SJSA1 (cell line): ENCODE measurements at regions not wholly inside any gene's neighbourhood (a gene's known extent, or its start where the extent isn't known, plus 50 kb on each side); places are given as distances from the start of the nearest gene placed in this dataset.

Experiments used
- DNase-seq, 2 experiments: peaks; one replicate each; pipeline ENCODE4 v3.0.0-alpha.2; 2015 to 2020; ENCODE audit warnings: low spot score in 2 of 2, low read depth in 1 of 2
- H3K27ac ChIP-seq: fragments of 250-450 bp; sonication (Bioruptor Pico); 2 replicates; pipeline ENCODE4 v1.5.1; 2020; ENCODE audit warnings: mild to moderate bottlenecking, moderate library complexity
- H3K27me3 ChIP-seq: fragments of 250-450 bp; sonication (Bioruptor Pico); replicated peaks from 2 replicates; pipeline ENCODE4 v1.5.1; 2020; ENCODE audit warnings: mild to moderate bottlenecking, moderate library complexity
- H3K36me3 ChIP-seq: fragments of 250-450 bp; sonication (Bioruptor Pico); 2 replicates; pipeline ENCODE4 v1.5.1; 2020; ENCODE audit warnings: mild to moderate bottlenecking
- H3K4me1 ChIP-seq: fragments of 250-450 bp; sonication (Bioruptor Pico); replicated peaks from 2 replicates; pipeline ENCODE4 v1.6.1; 2021; ENCODE audit warnings: mild to moderate bottlenecking
- H3K4me3 ChIP-seq: fragments of 250-450 bp; sonication (Bioruptor Pico); 2 replicates; pipeline ENCODE4 v1.5.1; 2020; ENCODE audit warnings: mild to moderate bottlenecking
- H3K9me3 ChIP-seq: fragments of 250-450 bp; sonication (Bioruptor Pico); replicated peaks from 2 replicates; pipeline ENCODE4 v1.5.1; 2020; ENCODE audit warnings: mild to moderate bottlenecking

DNA sequence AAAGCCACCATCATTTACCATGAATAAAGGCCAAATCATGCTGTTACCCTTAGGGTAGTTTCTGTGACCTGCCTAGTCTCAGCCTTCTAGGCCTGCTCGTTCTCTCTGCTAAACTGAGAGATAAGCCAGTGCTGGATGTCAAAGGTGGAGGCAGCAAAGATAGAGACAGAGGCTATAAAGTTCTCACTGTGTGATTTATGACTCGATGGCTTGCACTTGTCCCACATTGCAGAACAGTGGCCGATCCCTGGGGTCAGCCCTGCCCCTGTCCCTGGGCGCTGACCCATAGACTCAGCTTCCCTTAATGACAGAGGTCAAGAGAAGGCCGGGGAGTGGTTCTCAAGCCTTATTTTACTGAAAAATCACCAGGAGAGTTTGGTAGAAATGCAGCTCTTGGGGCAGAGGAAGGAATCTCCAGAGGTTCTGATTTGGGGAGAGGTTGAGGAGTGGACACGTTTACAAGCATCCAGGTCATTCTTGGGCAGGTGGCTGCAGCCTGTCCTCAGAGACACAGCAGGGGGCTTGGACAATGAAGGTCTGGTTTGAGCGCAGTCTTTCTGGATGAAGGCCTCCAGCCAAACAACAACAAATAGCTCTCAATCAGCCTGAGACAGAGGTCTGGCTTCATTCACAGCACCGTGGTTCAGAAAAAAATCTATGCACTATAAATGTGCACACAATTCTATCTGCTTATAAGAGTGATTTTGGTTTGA is 143.5 kb downstream of the ACKR3 start:
- no peak overlapping the region for H3K4me3 ChIP-seq

DNA sequence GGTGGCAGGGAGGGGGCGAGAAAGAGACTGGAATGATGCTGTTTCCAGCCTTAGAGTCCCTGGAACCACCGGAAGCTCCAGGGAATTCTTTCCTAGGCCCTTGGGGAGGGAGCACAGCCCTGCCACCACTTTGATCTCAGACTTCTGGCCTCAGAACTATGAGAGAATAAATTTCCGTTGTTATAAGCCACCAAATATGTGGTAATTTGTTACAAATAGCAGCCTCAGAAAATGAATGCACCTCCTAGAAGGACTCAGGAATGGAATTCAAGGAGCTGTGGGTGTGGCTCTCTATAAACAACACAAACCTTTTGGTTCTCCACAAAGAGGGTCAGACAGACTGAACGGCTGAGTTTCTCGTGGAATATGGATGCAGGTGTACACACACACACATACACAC is 144.5 kb downstream of the ACKR3 start:
- Histone ChIP-seq H3K4me3 (no peak overlapping the region), H3K27ac (peak overlapping the region; percentile 89)
- peak; percentile 80 to 86 for DNase-seq

More for the DNA sequence above, 143.5 kb downstream of the ACKR3 start:
- Histone ChIP-seq H3K27me3 (no peaks in the 10 kb centered on the region), H3K27ac (peak overlapping the region; percentile 89), H3K36me3 (no peaks in the 10 kb centered on the region), H3K4me1 (peaks cover 65% of the 10 kb centered on the region), H3K9me3 (no peaks in the 10 kb centered on the region)
- no peak for DNase-seq

DNA sequence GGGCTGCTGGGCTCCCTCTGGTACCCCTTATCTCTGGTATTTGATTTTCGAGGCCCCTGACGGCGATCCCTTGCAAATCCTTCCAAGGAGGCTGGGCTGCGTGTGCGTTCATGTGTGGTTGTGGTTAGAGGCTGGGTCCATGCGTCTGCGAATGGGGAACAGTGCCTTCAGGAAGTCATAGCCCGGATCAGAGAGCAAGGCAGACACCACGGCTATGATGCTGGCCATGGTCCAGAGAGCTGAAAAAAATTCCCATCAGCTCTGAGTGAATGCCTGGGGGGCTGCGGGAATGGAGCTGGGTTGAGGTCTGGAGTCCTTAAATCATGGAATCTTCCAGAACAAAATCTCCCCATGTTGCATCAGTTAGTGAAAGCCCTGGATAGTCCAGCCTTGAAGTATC is 145.5 kb downstream of the ACKR3 start:
- Histone ChIP-seq H3K4me3 (no peak overlapping the region), H3K9me3 (no peaks in the 10 kb centered on the region), H3K27me3 (no peaks in the 10 kb centered on the region), H3K27ac (peak overlapping the region; percentile 89), H3K36me3 (no peaks in the 10 kb centered on the region), H3K4me1 (peaks cover 71% of the 10 kb centered on the region)
- peak; percentile 87 to 92 for DNase-seq

More for the DNA sequence above, 144.5 kb downstream of the ACKR3 start:
- Histone ChIP-seq H3K4me1 (peaks cover 71% of the 10 kb centered on the region), H3K9me3 (no peaks in the 10 kb centered on the region), H3K27me3 (no peaks in the 10 kb centered on the region), H3K36me3 (no peaks in the 10 kb centered on the region)

DNA sequence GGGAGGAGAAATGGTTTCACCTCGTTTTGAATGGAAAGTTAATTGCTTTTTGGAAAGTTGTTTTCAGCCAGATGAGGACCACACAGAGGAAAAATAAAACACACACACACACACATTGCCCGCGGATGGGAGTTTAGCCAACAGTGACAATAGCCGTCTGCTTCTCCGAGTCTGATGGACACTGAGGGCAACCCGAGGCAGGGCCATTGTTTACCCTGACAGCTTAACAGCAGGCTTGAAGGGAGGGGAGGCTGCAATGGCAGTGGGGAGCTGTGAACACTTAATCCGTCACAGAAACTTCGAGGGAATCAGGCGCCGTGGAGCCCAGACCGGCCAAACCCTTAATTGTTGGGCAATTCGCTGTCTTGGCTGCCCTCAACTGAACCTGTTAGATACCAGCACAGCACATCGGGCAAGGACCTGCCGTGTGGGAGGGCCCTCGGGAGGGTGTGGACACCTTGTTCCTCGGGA is 145.9 kb downstream of the ACKR3 start:
- peak overlapping the region; percentile 89 for H3K27ac ChIP-seq
- no peak overlapping the region for H3K4me3 ChIP-seq
- H3K36me3 ChIP-seq: no peaks in the 10 kb centered on the region
- H3K9me3 ChIP-seq: no peaks in the 10 kb centered on the region
- H3K4me1 ChIP-seq: peaks cover 71% of the 10 kb centered on the region
- peak; percentile 92 to 96 for DNase-seq
- H3K27me3 ChIP-seq: no peaks in the 10 kb centered on the region

DNA sequence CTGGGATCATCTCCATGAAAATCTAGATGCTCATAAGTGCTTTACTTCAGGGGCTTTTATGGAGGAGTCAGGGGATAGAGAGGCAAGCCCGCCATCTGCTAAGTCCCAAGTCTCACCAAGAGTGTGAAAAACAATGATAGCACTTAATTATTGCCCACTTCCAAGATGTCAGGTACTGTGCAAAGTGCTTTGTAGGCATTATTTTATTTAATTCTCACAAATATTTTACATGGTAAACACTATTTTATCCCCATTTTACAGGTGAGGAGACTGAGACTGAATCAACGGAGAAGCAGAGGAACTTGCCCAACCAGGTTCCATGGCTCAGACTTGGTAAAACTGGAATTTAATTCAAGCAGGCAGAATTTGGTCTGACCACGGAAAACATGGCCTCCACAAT is 147.5 kb downstream of the ACKR3 start:
- Histone ChIP-seq H3K4me1 (peaks cover 58% of the 10 kb centered on the region), H3K27ac (no peak overlapping the region), H3K4me3 (no peak overlapping the region), H3K36me3 (no peaks in the 10 kb centered on the region), H3K9me3 (no peaks in the 10 kb centered on the region), H3K27me3 (no peaks in the 10 kb centered on the region)
- no peak for DNase-seq

DNA sequence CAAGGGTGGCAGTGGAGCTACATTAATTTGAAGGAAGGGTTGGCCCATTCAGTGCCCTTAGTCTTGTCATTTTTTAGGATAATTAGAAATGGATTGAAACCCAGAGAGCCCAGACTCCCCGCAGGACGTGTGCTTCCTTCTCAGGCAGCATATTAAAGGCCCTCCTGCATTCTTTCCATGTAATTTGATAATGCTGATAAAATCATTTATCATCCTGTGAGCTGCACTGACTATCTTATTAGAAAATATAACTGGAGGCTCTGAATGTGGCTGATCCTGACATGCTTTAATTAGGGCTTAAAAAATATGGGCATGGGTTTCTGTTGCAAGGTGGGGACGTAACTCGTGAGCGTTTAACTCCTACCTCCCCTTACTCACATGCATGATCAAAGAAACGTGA is 148.1 kb downstream of the ACKR3 start:
- Histone ChIP-seq H3K4me1 (peaks cover 52% of the 10 kb centered on the region), H3K9me3 (no peaks in the 10 kb centered on the region), H3K4me3 (no peak overlapping the region), H3K27me3 (no peaks in the 10 kb centered on the region), H3K36me3 (no peaks in the 10 kb centered on the region), H3K27ac (no peak overlapping the region)
- no peak for DNase-seq

DNA sequence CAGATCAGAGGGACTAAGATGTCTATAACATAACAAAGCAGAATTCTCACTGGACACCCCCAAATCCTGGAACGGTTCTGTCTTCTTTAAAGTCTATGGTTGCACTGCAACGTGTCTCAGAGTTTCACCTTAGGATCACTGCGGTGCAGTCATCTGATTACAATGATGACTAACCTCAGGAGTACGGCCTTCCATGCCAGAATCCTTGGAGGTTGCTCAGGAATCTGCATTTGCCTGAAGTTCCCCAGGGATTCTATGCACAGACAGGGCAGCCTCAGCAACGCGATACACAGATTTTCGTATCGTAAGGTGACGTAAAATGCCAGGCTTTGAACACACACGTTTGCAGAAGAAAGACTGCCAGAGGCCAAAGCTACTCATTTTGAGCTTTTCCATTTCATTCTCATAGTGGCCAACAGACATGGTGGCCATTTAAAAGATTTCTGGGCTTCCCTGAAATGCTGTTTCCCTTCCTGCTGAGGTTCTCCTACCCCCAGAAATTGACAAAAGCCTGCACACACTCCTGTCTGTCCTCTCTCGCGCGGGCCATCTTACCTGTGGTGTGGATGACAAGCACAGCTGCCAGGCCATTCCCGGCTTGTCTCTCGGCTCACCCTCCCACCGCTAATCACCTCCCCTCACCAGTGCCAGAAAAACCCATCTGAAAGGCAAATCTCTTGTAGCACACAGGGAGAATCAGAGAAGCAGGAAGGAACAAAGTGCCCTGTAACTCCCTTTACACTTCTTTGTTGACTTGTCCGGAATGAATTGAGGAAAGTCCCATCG is 148.8 kb downstream of the ACKR3 start:
- Histone ChIP-seq H3K27me3 (no peaks in the 10 kb centered on the region), H3K4me1 (peaks cover 46% of the 10 kb centered on the region), H3K4me3 (no peak overlapping the region), H3K36me3 (no peaks in the 10 kb centered on the region), H3K27ac (no peak overlapping the region), H3K9me3 (no peaks in the 10 kb centered on the region)
- DNase-seq: peak in 1 of 2 experiments; percentile 57

DNA sequence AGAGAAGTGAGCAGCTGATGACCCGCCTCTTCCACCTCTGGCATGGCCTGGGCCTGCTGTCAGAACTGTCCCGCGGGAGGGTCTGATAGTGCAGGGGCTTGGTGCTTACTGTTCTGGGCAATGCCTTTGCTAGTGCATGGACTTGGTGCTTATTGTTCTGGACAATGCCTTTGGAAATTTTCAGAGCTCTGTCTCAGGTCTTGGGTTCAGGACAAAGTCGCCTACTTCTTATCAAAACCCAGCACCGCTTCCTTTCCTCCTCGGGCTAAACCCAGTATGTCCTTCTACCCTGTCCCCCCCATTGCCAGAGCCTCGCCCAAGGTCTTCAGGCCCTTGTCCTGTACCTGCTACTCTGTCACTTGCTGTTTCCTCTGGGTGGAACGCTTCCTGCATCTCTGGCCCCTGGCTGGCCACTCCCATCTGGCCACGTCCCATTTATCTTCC is 149.6 kb downstream of the ACKR3 start:
- Histone ChIP-seq H3K4me1 (peaks cover 37% of the 10 kb centered on the region), H3K9me3 (no peaks in the 10 kb centered on the region), H3K27me3 (no peaks in the 10 kb centered on the region), H3K27ac (no peak overlapping the region), H3K36me3 (no peaks in the 10 kb centered on the region), H3K4me3 (no peak overlapping the region)
- DNase-seq: no peak

DNA sequence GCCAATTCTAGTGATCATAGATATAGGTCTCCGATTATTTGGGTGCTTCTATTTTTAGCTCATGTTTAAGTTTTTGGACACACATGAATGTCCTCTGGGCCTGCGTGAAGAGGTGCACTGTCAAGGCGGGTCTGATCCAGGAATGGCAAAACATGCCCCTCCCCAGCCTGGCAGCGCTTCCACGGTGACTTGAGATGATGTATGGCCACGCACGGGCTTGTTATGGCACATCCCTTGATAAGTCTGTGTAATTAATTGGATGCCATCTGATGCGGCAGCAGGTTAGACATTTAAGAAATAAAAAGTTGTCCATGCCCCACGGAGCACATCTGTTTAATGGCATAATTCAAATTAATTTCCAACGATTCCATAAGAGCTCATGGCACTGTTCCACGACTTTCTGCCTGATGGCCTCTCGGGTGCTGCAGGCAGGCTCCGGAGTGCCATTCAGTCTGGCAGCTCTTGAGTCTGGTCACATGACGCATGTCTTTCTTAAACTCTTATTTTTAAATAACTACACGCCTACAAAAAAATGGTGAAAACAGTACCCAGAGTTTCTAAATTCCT is 151.4 kb downstream of the ACKR3 start:
- peaks cover 19% of the 10 kb centered on the region for H3K4me1 ChIP-seq
- H3K9me3 ChIP-seq: no peaks in the 10 kb centered on the region
- DNase-seq: no peak
- H3K27me3 ChIP-seq: no peaks in the 10 kb centered on the region
- H3K36me3 ChIP-seq: no peaks in the 10 kb centered on the region
- no peak overlapping the region for H3K27ac ChIP-seq
- H3K4me3 ChIP-seq: no peak overlapping the region

DNA sequence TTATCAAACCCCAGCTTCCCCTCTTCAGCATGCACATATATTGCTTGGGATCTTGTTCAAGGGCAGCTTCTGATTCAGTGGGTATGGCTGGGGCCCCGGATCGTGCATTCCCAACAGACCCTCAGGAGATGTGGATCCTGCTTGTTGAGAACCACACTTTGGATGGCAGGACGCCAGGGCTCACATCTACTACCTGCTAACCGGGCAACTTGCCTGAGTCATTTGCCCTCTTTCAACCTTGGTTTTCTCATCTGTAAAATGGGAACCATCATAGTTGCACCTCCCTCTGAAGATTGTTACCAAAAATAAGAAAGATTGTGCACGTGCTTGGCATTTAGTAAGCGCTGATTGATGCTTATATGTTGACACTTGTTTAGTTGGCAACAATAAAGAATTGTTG is 154.6 kb downstream of the ACKR3 start:
- no peaks in the 10 kb centered on the region for H3K36me3 ChIP-seq
- H3K27me3 ChIP-seq: no peaks in the 10 kb centered on the region
- H3K4me1 ChIP-seq: no peaks in the 10 kb centered on the region
- H3K9me3 ChIP-seq: no peaks in the 10 kb centered on the region
- no peak for DNase-seq
- H3K4me3 ChIP-seq: no peak overlapping the region
- no peak overlapping the region for H3K27ac ChIP-seq

DNA sequence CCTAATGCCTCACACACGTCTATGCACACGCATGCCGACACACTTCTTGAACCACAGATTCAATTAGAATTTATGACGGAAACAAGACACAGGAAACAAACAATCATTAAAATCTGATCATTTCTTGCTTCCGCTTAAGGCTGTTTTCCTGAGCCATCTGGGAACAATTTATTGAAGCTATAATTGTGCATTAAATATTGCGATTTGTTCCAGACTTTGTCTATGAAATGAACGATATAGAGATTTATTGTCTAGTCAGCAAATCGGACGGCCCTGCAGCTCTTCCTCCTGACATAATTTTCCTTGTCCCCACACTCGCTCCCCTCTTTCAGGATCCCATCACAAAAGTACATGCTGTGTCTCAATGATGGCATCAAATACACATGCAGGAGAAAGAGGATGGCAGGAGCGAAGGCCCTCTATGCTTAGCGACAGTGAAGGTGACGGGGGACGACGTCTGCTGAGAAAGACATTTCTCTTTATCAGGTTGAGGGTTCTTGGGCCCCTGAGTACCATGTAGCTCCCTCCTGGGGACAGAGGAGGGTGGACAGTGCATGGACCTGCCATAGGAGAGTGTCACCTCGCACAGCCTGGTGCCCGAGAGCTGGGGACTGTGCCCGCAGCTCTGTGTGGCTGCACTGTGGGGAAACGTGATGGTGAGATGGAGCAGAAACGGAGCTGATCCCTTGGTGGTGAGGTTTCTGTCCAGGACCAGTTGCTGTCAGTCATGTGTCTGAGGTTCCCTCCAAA is 157.3 kb downstream of the ACKR3 start:
- no peaks in the 10 kb centered on the region for H3K9me3 ChIP-seq
- no peak overlapping the region for H3K27ac ChIP-seq
- DNase-seq: no peak
- no peaks in the 10 kb centered on the region for H3K27me3 ChIP-seq
- H3K36me3 ChIP-seq: no peaks in the 10 kb centered on the region
- no peaks in the 10 kb centered on the region for H3K4me1 ChIP-seq
- no peak overlapping the region for H3K4me3 ChIP-seq

DNA sequence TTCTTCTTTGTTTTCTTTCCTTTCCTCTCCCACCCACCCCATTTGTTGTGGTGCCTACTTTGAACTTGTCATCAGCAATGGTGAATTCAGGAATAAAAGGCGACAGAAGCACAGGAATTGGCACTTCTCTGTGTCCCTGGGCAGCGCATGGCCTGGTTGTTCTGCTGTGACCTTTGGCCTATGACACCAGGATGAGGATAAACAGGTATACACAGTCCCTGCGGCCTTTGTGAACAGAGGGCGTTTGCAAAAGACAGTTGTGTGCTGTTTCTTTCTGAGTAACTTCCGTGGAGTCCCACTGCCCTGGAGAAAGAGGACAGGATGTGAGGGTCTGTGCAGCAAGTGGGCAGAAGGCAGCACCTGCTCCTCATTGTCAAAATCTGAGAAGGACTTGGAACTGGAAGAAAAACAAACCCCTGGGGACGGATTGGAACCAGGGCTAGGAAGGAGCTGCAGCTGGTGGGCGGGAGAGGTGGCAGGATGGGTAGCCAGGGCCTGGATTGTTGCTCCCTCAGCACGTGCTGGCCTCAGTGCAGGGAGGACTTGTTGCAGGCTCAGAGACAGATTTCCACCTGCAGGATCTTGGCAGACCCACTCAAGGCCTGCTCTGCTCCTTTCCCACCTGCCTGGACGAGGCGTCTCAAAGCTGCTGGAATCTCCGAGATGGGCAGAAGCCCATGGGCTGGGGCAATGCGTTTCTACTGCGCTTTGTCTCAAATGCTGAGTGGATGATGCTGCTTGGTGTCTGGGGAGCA is 159.5 kb downstream of the ACKR3 start:
- Histone ChIP-seq H3K27me3 (no peaks in the 10 kb centered on the region), H3K9me3 (no peaks in the 10 kb centered on the region), H3K4me1 (no peaks in the 10 kb centered on the region), H3K27ac (no peak overlapping the region), H3K4me3 (no peak overlapping the region), H3K36me3 (no peaks in the 10 kb centered on the region)
- no peak for DNase-seq

DNA sequence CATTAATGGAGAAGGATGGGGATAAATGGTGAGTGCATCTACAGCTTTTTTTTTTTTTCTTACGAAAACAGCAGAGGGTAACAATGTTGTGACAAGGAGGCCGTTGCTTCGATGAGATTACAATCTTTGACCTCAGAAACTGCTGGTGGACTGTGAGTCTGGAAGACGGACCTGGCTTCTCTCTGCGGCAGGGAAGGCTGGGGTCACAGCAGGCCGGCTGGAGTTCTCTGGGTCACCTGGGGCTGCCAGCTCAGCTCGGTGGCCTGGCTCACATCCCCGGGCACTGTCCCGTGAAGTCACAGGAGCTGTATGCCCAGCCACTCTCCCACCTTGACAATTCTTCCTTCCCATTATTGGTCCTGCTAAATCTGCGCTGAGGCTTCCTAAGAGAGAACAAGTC is 160.8 kb downstream of the ACKR3 start:
- no peak for DNase-seq
- H3K27ac ChIP-seq: no peak overlapping the region
- no peaks in the 10 kb centered on the region for H3K36me3 ChIP-seq
- H3K9me3 ChIP-seq: no peaks in the 10 kb centered on the region
- no peaks in the 10 kb centered on the region for H3K4me1 ChIP-seq
- H3K4me3 ChIP-seq: no peak overlapping the region
- H3K27me3 ChIP-seq: no peaks in the 10 kb centered on the region
